Urinary bladder (tissue), 3 donors: ENCODE measurements at regions not wholly inside any gene's neighbourhood (a gene's known extent, or its start where the extent isn't known, plus 50 kb on each side); places are given as distances from the start of the nearest gene placed in this dataset.
A peak's percentile ranks its signal among the peaks of the same experiment; 100 is the strongest.

Experiments used
- DNase-seq: peaks from one replicate; pipeline ENCODE4 v3.0.0-alpha.2; 2015; ENCODE audit errors: extremely low spot score
- H3K27ac ChIP-seq: one replicate; pipeline ENCODE4 v1.5.1; 2013; ENCODE audit warnings: low read depth, mild to moderate bottlenecking, moderate library complexity
- H3K36me3 ChIP-seq: one replicate; pipeline ENCODE4 v1.6.1; 2013; ENCODE audit warnings: mild to moderate bottlenecking, moderate library complexity; ENCODE audit not compliant: insufficient read depth
- H3K4me1 ChIP-seq: one replicate; pipeline ENCODE4 v1.6.1; 2013; ENCODE audit warnings: mild to moderate bottlenecking, moderate library complexity; ENCODE audit not compliant: insufficient read depth
- H3K4me3 ChIP-seq: one replicate; pipeline ENCODE4 v1.5.1; 2013; ENCODE audit warnings: low read depth, low read length
- WGBS: extraction: QIAGEN DNeasy Blood & Tissue Kit; methylation state at CpG from one replicate; pipeline ENCODE4 v1.1.7; 2013; 5-methylcytosine and 5-hydroxymethylcytosine counted together
- donor health status: healthy with polysubstance abuse.
- donor health status: healthy.

- H3K27ac ChIP-seq: peak overlapping the region; percentile 43
- H3K4me3 ChIP-seq: no peak overlapping the region
- H3K4me1 ChIP-seq: no peaks in the 10 kb centered on the region
- DNase-seq: no peak
- 93% methylated on average over 3 of the region's 3 CpGs for WGBS
- H3K36me3 ChIP-seq: no peaks in the 10 kb centered on the region
Measured at GRCh38 chr10:110397856-110398255, 93.1 kb upstream of the SMNDC1 start.

- Histone ChIP-seq H3K4me3 (no peak overlapping the region), H3K4me1 (no peaks in the 10 kb centered on the region), H3K36me3 (no peaks in the 10 kb centered on the region), H3K27ac (peak overlapping the region; percentile 61)
- peak; percentile 78 for DNase-seq
- 49% methylated on average over 9 of the region's 9 CpGs for WGBS
Measured at GRCh38 chr10:110398419-110399105, 93.8 kb upstream of the SMNDC1 start.

GRCh38 chr10:110399106-110399964 lies 94.6 kb upstream of the SMNDC1 start:
- peak; percentile 59 for DNase-seq
- Histone ChIP-seq H3K4me3 (no peak overlapping the region), H3K36me3 (no peaks in the 10 kb centered on the region), H3K27ac (peak overlapping the region; percentile 61), H3K4me1 (no peaks in the 10 kb centered on the region)
- WGBS: 59% methylated on average over 9 of the region's 9 CpGs

GRCh38 chr10:110399965-110400933 lies 95.5 kb upstream of the SMNDC1 start:
- 82% methylated on average over 7 of the region's 7 CpGs for WGBS
- H3K4me3 ChIP-seq: no peak overlapping the region
- H3K4me1 ChIP-seq: no peaks in the 10 kb centered on the region
- H3K36me3 ChIP-seq: no peaks in the 10 kb centered on the region
- no peak for DNase-seq
- H3K27ac ChIP-seq: no peak overlapping the region

GRCh38 chr10:110401401-110402076 lies 96.2 kb upstream of the DUSP5 start:
- 78% methylated on average over 3 of the region's 3 CpGs for WGBS
- no peak for DNase-seq
- no peaks in the 10 kb centered on the region for H3K36me3 ChIP-seq
- H3K4me3 ChIP-seq: no peak overlapping the region
- no peaks in the 10 kb centered on the region for H3K4me1 ChIP-seq
- H3K27ac ChIP-seq: no peak overlapping the region

- no peak for DNase-seq
- Histone ChIP-seq H3K4me1 (no peaks in the 10 kb centered on the region), H3K36me3 (no peaks in the 10 kb centered on the region), H3K4me3 (no peak overlapping the region), H3K27ac (no peak overlapping the region)
- 93% methylated on average over 8 of the region's 8 CpGs for WGBS
Measured at GRCh38 chr10:110402077-110402416, 95.7 kb upstream of the DUSP5 start.

GRCh38 chr10:110403593-110403992 lies 94.1 kb upstream of the DUSP5 start:
- no peak overlapping the region for H3K27ac ChIP-seq
- WGBS: 91% methylated on average over 9 of the region's 9 CpGs
- H3K4me1 ChIP-seq: no peaks in the 10 kb centered on the region
- H3K4me3 ChIP-seq: no peak overlapping the region
- no peak for DNase-seq
- H3K36me3 ChIP-seq: no peaks in the 10 kb centered on the region

- Histone ChIP-seq H3K27ac (no peak overlapping the region), H3K4me1 (no peaks in the 10 kb centered on the region), H3K36me3 (no peaks in the 10 kb centered on the region), H3K4me3 (no peak overlapping the region)
- DNase-seq: no peak
- WGBS: 79% methylated on average over 4 of the region's 4 CpGs
Measured at GRCh38 chr10:110404413-110404812, 93.3 kb upstream of the DUSP5 start.

- 80% methylated on average over 8 of the region's 8 CpGs for WGBS
- no peaks in the 10 kb centered on the region for H3K36me3 ChIP-seq
- no peak overlapping the region for H3K4me3 ChIP-seq
Measured at GRCh38 chr10:110404825-110405224, 92.9 kb upstream of the DUSP5 start.

GRCh38 chr10:110405380-110405779 lies 92.3 kb upstream of the DUSP5 start:
- Histone ChIP-seq H3K4me1 (no peaks in the 10 kb centered on the region), H3K4me3 (no peak overlapping the region), H3K36me3 (no peaks in the 10 kb centered on the region), H3K27ac (no peak overlapping the region)
- WGBS: 87% methylated on average over 6 of the region's 6 CpGs
- no peak for DNase-seq

More at GRCh38 chr10:110404825-110405224, 92.9 kb upstream of the DUSP5 start:
- Histone ChIP-seq H3K27ac (no peak overlapping the region), H3K4me1 (no peaks in the 10 kb centered on the region)
- DNase-seq: no peak

GRCh38 chr10:110407301-110408170 lies 90.2 kb upstream of the DUSP5 start:
- no peak for DNase-seq
- WGBS: 72% methylated on average over 8 of the region's 8 CpGs
- no peaks in the 10 kb centered on the region for H3K36me3 ChIP-seq
- no peak overlapping the region for H3K27ac ChIP-seq
- no peaks in the 10 kb centered on the region for H3K4me1 ChIP-seq
- no peak overlapping the region for H3K4me3 ChIP-seq

GRCh38 chr10:110408203-110408871 lies 89.4 kb upstream of the DUSP5 start:
- 83% methylated on average over 10 of the region's 10 CpGs for WGBS

More at GRCh38 chr10:110408203-110408871, 89.4 kb upstream of the DUSP5 start:
- no peak overlapping the region for H3K4me3 ChIP-seq
- no peak for DNase-seq
- H3K36me3 ChIP-seq: no peaks in the 10 kb centered on the region
- H3K4me1 ChIP-seq: no peaks in the 10 kb centered on the region
- no peak overlapping the region for H3K27ac ChIP-seq
